GM15510 (cell line): ENCODE measurements at regions not wholly inside any gene's neighbourhood (a gene's known extent, or its start where the extent isn't known, plus 50 kb on each side); places are given as distances from the start of the nearest gene placed in this dataset.

Experiments
- POLR2A ChIP-seq: IDR thresholded peaks from 3 replicates; pipeline ENCODE4 v1.6.1; 2011; ENCODE audit warnings: borderline replicate concordance; ENCODE audit not compliant: insufficient read length; ENCODE audit errors: extremely low read depth

DNA sequence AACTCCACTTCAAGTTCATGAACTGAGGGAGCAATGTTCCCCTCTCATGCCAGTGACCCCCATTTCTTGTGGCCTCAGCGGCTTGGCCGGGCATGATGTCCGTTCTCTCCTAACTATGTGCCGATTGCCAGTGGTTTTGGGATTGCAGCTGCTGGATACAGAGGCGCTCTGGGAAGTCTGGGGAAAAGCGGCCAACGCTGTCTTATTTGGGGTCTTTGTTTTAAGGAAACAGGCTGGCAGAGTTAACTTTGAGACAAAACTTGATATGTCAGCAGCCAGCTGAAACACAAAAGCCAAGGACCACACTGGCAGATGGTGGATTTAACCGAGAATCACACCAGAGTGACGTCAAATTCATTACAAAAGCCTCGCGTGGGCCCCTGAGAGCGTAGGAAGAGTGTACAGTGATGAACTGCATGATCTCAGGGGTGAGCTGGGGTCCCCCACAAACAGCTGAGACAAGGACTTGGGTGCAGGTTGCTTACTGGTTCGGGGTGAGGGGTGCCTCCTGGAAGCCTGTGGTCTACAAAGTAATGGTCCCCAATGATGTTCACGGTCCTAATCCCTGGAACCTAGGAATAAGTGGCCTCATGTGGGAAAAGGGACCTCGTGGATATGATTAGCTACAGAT lies 180.4 kb downstream of the IRF8 start:
- no peak for TF ChIP-seq POLR2A

DNA sequence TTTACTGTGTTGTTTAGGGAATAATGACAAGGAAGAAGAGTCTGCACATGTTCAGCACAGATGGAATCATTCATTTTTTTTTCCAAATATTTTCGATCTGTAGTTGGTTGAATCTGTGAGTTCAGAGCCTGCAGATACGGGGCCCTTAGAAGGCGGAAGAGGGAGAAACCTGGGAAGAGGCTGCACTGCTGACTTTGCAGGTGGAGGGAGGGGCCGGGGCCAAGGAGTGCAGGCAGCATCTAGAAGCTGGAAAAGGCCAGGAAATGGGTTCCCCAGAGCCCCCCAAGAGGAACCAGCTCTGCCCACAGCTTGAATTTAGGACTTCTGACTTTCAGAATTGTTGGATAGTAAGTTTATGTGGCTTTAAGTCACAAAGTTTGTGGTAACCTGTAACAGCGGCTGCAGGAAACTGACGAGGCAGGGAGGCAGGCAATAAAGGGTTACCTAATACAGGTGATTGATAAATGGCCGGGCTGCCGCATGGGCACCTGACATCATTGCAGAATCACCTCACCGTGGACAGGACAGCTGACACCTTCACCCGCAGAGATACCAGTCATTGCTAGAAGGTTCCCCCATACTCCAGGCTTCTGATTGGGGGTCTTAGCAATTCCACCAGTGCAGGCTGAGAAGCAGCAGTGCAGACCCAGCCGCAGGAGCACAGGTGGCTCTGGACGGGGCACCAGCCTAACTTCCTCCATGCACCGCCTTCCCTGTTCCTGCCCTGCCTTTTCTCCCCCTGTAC lies 181.3 kb downstream of the IRF8 start:
- no peak for TF ChIP-seq POLR2A

GRCh38 chr16:86080982-86081381 lies 182.0 kb downstream of the IRF8 start:
- no peak for TF ChIP-seq POLR2A

DNA sequence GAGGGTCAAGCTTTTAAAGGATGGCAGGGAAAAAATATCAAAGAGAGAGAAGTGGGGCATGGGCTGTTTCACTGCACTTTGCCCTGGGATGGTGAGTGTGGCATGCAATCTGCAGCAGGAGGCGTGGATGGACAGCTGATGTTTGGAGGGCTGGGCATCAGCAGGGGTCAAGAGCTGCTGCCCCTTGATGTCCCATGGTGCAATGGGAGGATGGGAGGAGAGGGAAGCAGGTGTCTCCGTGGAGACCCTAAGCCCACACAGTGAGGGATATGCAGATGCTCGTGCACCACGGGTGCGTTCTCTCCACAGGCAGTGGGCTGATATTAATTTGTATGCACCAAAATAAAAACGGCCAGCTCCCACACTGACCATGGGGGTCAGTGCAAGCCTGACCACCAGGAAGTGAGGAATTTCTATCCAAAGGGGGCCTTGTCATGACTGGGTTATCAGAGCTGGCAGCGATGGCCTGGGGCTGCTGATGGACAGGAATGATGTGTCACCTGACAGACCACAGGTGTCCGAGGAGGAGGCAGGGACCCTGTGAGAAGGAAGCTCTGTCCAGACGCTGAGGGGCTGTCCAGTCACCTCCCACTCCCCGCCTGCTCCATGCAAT lies 183.6 kb downstream of the IRF8 start:
- TF ChIP-seq POLR2A, result no peak

DNA sequence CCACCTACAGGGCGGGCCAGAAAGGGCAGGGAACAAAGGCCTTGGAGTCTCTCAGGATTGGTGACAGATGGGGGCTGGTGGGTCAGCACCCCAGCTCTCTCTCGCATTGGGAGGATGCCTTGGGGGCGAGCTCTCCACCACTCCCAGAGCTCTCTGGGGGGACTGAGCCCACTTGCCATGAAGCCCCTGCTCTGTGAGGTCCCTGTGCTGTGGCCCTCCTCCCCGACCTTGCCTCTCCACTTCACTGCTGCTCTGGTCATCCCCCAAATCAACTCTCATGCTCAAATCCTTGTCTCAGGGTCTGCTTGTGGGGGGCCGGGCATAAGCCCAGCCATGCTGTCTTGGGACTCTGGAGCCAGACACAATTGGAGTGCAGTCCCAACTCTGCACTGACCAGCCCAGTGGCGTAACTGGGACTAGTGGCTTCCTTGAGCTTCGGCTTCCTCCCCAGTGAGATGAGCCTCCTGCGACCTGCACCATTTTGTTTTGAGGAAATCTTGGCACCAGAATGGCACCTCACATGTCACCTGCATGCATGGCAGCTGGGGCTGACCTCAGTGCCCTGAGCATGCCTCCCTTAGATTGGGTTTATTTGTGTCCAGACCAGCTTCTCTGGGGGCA lies 184.5 kb downstream of the IRF8 start:
- TF ChIP-seq POLR2A, result no peak

DNA sequence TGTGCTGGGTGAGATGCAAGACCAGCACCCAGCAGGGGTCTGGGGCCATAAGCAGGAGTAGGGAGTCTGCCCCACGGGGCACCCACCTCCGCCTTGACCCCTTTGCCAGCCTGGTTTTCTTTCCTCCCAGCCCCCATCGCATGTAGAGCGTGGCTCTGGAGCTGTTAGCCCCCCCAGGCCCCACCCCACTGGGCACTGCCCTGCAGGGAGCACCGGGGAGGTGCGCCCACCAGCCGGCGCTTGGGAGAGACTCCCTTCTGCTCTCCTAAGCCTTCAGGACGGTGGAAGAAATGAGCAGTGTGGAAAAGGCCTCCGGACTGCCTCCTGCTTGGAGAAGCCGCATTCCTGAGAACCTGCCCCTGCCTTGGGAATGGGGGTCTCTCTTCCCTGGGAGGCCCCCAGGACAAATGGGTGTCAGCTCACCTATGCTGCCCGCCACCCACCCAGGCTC lies 186.2 kb downstream of the IRF8 start:
- no peak for TF ChIP-seq POLR2A

DNA sequence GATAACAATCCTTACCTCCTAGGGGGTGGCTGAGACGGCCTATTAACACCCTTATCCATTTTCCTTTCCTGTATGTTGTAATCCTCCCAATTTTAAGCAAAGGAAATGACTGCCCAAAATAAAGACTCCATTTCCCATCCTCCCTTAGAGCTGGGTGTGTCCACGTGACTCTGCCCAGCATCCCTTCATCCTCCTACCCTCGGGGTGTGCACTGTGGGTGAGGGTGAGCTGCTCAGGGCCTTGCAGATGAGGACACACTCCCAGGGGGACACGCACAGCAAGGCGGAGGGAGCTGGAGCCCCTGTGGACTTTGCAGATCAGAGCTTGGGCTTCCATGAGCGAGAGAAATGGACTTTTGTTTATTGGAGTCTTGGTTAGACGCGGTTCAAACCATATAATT lies 186.8 kb downstream of the IRF8 start:
- no peak for TF ChIP-seq POLR2A

GRCh38 chr16:86086471-86086870 lies 187.5 kb downstream of the IRF8 start:
- TF ChIP-seq POLR2A, result no peak

DNA sequence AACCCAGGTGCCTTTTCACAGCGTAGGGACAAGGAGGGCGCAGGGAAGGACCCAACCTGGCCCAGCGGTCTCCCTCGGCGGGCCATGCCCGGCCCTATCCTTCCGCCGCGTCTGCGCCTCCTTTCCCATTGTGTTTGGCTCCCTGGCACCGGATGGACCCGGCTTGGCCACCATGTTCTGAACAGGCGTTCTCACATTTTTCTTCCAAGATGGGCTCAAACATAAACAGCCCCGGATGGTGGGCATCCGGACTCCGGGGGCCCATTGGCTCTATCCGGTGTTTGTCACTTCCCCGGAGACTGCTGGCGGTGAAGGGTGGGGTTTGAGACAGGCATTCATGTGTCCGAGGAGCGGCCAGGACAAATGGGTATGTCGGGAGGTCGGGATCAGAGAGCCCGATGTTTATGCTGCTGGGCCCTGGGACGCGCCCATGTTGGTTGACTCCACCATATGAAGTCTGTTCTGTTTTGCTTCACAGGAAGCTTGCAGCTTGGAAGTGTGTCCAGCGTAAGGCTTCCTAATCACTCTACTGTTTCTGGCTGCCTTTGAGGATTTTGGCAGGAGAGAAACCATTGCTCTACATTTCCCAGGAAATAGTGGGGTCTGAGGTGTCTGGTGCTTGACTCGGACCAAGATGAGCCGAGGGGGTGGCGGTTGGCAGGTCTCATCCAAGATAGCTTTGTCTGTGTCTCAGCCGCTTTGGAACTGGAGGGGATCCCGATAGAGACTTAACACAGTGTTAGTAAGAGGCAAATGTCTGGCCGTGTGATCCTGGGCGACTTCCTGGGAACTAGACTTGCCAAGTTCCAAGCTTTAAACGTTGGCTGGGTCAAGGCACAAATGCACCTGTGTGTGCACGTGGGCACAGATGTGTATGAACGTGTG lies 188.3 kb downstream of the IRF8 start:
- no peak for TF ChIP-seq POLR2A

- TF ChIP-seq POLR2A, result no peak
Observed at GRCh38 chr16:86087896-86088230, 188.9 kb downstream of the IRF8 start.

- TF ChIP-seq POLR2A, result no peak
Observed at GRCh38 chr16:86088287-86088686, 189.3 kb downstream of the IRF8 start.

- TF ChIP-seq POLR2A, result no peak
Observed at GRCh38 chr16:86088816-86089215, 189.9 kb downstream of the IRF8 start.

DNA sequence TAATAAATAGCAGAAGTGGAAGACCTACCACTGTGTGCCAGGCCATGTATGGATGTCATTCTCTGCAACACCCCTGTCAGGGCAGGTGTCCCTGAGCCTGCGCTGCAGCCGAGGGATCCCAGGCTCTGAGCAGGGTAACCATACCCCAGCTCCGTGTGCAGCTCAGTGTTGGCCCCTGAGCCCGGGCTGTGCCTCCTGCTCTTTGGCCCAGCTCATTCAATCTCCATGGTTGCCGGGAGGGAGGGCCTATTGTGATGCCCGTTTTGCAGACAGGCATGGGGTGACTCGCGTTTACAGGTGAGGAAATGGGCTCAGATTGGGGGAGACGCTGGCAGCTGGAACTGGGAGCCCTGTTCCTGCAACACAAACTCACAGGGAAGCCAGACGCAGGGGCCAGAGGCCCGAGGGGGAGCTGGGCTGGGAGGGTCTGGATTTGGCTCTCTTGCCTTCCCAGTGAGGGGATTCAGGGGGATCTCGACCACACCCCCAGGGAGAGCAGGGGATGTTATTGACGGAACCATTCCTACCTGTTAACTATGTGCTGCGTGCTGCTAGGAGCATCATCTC lies 190.5 kb downstream of the IRF8 start:
- no peak for TF ChIP-seq POLR2A

- no peak for TF ChIP-seq POLR2A
Observed at GRCh38 chr16:86089991-86090390, 191.0 kb downstream of the IRF8 start.
